HG03025 (cell line): ENCODE measurements at regions not wholly inside any gene's neighbourhood (a gene's known extent, or its start where the extent isn't known, plus 50 kb on each side); places are given as distances from the start of the nearest gene placed in this dataset.

Experiments
- ATAC-seq: cut with Tn5 transposase; IDR thresholded peaks from one replicate; pipeline ENCODE4 v1.9.1; 2021; ENCODE audit warnings: mild to moderate bottlenecking, moderate library complexity; ENCODE audit not compliant: unreplicated experiment, low FRiP score

GRCh38 chr6:51352506-51353029 lies 533.9 kb downstream of the TFAP2B start:
- no peak for ATAC-seq

- ATAC-seq: no peak
Measured at GRCh38 chr6:51360287-51360686, 541.6 kb downstream of the TFAP2B start.

GRCh38 chr6:51365566-51365965 lies 546.9 kb downstream of the TFAP2B start:
- ATAC-seq: no peak

- no peak for ATAC-seq
Measured at GRCh38 chr6:51369485-51369884, 550.8 kb downstream of the TFAP2B start.

GRCh38 chr6:51382847-51383246 lies 564.2 kb downstream of the TFAP2B start:
- no peak for ATAC-seq

GRCh38 chr6:51384736-51385135 lies 566.1 kb downstream of the TFAP2B start:
- ATAC-seq: no peak

- no peak for ATAC-seq
Measured at GRCh38 chr6:51386347-51386836, 567.7 kb downstream of the TFAP2B start.

GRCh38 chr6:51387907-51388306 lies 569.2 kb downstream of the TFAP2B start:
- ATAC-seq: no peak

GRCh38 chr6:51394061-51394460 lies 575.4 kb downstream of the TFAP2B start:
- ATAC-seq: no peak

GRCh38 chr6:51396583-51396982 lies 577.9 kb downstream of the TFAP2B start:
- no peak for ATAC-seq

GRCh38 chr6:51398064-51398705 lies 579.5 kb downstream of the TFAP2B start:
- no peak for ATAC-seq

GRCh38 chr6:51398793-51399192 lies 580.1 kb downstream of the TFAP2B start:
- no peak for ATAC-seq

GRCh38 chr6:51410453-51410852 lies 591.8 kb downstream of the TFAP2B start:
- no peak for ATAC-seq

GRCh38 chr6:51411496-51412125 lies 592.9 kb downstream of the TFAP2B start:
- no peak for ATAC-seq

- no peak for ATAC-seq
Measured at GRCh38 chr6:51414361-51414760, 595.7 kb downstream of the TFAP2B start.

- no peak for ATAC-seq
Measured at GRCh38 chr6:51415501-51415900, 596.8 kb downstream of the TFAP2B start.

GRCh38 chr6:51429017-51429712 lies 610.5 kb downstream of the TFAP2B start:
- no peak for ATAC-seq

GRCh38 chr6:51430589-51430988 lies 611.9 kb downstream of the TFAP2B start:
- no peak for ATAC-seq

GRCh38 chr6:51432481-51432880 lies 613.8 kb downstream of the TFAP2B start:
- ATAC-seq: no peak

GRCh38 chr6:51450248-51450957 lies 631.7 kb downstream of the TFAP2B start:
- no peak for ATAC-seq

GRCh38 chr6:51450958-51451357 lies 632.3 kb downstream of the TFAP2B start:
- ATAC-seq: no peak
